ENCODE measurements at regions not wholly inside any gene's neighbourhood (a gene's known extent, or its start where the extent isn't known, plus 50 kb on each side); places are given as distances from the start of the nearest gene placed in this dataset.
A peak's percentile ranks its signal among the peaks of the same experiment; 100 is the strongest.
"Not testable (repeated sequence)": the region's sequence is repeated elsewhere in the genome, so short reads cannot be mapped to it uniquely, and the experiment has no call there.

GRCh38 chr7:67486401-67486800, 489.8 kb downstream of the TYW1 start:
- DNase-seq = no peak

- no peak for DNase-seq
Observed at GRCh38 chr7:67487316-67487715, 490.7 kb downstream of the TYW1 start.

- no peak for DNase-seq
Observed at GRCh38 chr7:67489881-67490280, 493.2 kb downstream of the TYW1 start.

- DNase-seq = no peak
Observed at GRCh38 chr7:67493366-67493765, 496.7 kb downstream of the TYW1 start.

- DNase-seq = no peak
Observed at GRCh38 chr7:67496589-67496988, 500.0 kb downstream of the TYW1 start.

GRCh38 chr7:67497914-67498313, 501.3 kb downstream of the TYW1 start:
- DNase-seq = not testable (repeated sequence)

- no peak for DNase-seq
Observed at GRCh38 chr7:67502929-67503328, 506.3 kb downstream of the TYW1 start.

- no peak for DNase-seq
Observed at GRCh38 chr7:67505449-67505848, 508.8 kb downstream of the TYW1 start.

GRCh38 chr7:67512481-67512880, 515.8 kb downstream of the TYW1 start:
- DNase-seq = no peak

- DNase-seq = no peak
Observed at GRCh38 chr7:67518580-67518979, 521.9 kb downstream of the TYW1 start.

- DNase-seq = no peak
Observed at GRCh38 chr7:67519171-67519570, 522.5 kb downstream of the TYW1 start.

- DNase-seq = no peak
Observed at GRCh38 chr7:67522504-67522903, 525.9 kb downstream of the TYW1 start.

- no peak for DNase-seq
Observed at GRCh38 chr7:67523713-67524112, 527.1 kb downstream of the TYW1 start.

- no peak for DNase-seq
Observed at GRCh38 chr7:67525588-67525987, 529.0 kb downstream of the TYW1 start.

- no peak for DNase-seq
Observed at GRCh38 chr7:67535241-67535989, 538.8 kb downstream of the TYW1 start.

GRCh38 chr7:67542916-67543315, 546.3 kb downstream of the TYW1 start:
- no peak for DNase-seq

GRCh38 chr7:67547183-67547907, 550.7 kb downstream of the TYW1 start:
- DNase-seq = no peak

- DNase-seq = no peak
Observed at GRCh38 chr7:67549126-67549525, 552.5 kb downstream of the TYW1 start.

GRCh38 chr7:67550801-67551436, 554.3 kb downstream of the TYW1 start:
- peak in 1 of 2 experiments; percentile 4 for DNase-seq

- no peak for DNase-seq
Observed at GRCh38 chr7:67552738-67553137, 556.1 kb downstream of the TYW1 start.

- no peak for DNase-seq
Observed at GRCh38 chr7:67553378-67553777, 556.7 kb downstream of the TYW1 start.

- no peak for DNase-seq
Observed at GRCh38 chr7:67554986-67555385, 558.4 kb downstream of the TYW1 start.

GRCh38 chr7:67564959-67565358, 568.3 kb downstream of the TYW1 start:
- DNase-seq = no peak

- DNase-seq = no peak
Observed at GRCh38 chr7:67566101-67566500, 569.5 kb downstream of the TYW1 start.

Data from SHP77 (cell line).